Adipocyte (in vitro differentiated cells): ENCODE measurements at regions not wholly inside any gene's neighbourhood (a gene's known extent, or its start where the extent isn't known, plus 50 kb on each side); places are given as distances from the start of the nearest gene placed in this dataset.

ENCODE experiments used
- DNase-seq: peaks from one replicate; pipeline ENCODE4 v3.0.0-alpha.2; 2015; ENCODE audit warnings: low read depth
- H3K27me3 ChIP-seq: replicated peaks from 2 replicates; pipeline ENCODE4 v1.7.0; 2013; ENCODE audit warnings: mild to moderate bottlenecking, low read length, moderate library complexity; ENCODE audit not compliant: control insufficient read depth, insufficient read depth
- H3K36me3 ChIP-seq: 2 replicates; pipeline ENCODE4 v1.7.0; 2013; ENCODE audit warnings: low read length, mild to moderate bottlenecking, moderate library complexity; ENCODE audit not compliant: control insufficient read depth, insufficient read depth, severe bottlenecking
- H3K4me1 ChIP-seq: 2 replicates; pipeline ENCODE4 v1.7.0; 2013; ENCODE audit warnings: mild to moderate bottlenecking, low read length, moderate library complexity; ENCODE audit not compliant: control insufficient read depth, insufficient read depth
- H3K4me3 ChIP-seq: 2 replicates; pipeline ENCODE4 v1.7.0; 2013; ENCODE audit warnings: mild to moderate bottlenecking, low read length, moderate library complexity
- H3K9ac ChIP-seq: 2 replicates; pipeline ENCODE4 v1.7.0; 2013; ENCODE audit warnings: mild to moderate bottlenecking, low read length, moderate library complexity
- H3K9me3 ChIP-seq: 2 replicates; pipeline ENCODE4 v1.7.0; 2013; ENCODE audit warnings: mild to moderate bottlenecking, low read length, moderate library complexity; ENCODE audit not compliant: control insufficient read depth

GRCh38 chr18:45286431-45286830, 328.8 kb upstream of the SLC14A2 start:
- no peak for DNase-seq
- Histone ChIP-seq H3K9ac (no peak overlapping the region), H3K36me3 (no peaks in the 10 kb centered on the region), H3K4me3 (no peak overlapping the region), H3K27me3 (no peaks in the 10 kb centered on the region), H3K9me3 (no peaks in the 10 kb centered on the region), H3K4me1 (no peaks in the 10 kb centered on the region)

- H3K4me1 ChIP-seq: no peaks in the 10 kb centered on the region
- H3K4me3 ChIP-seq: no peak overlapping the region
- H3K9ac ChIP-seq: no peak overlapping the region
- H3K9me3 ChIP-seq: no peaks in the 10 kb centered on the region
- H3K27me3 ChIP-seq: no peaks in the 10 kb centered on the region
- H3K36me3 ChIP-seq: no peaks in the 10 kb centered on the region
- no peak for DNase-seq
Measured at GRCh38 chr18:45287531-45287930, 327.7 kb upstream of the SLC14A2 start.

- no peaks in the 10 kb centered on the region for H3K9me3 ChIP-seq
- no peak overlapping the region for H3K9ac ChIP-seq
- H3K36me3 ChIP-seq: no peaks in the 10 kb centered on the region
- no peaks in the 10 kb centered on the region for H3K27me3 ChIP-seq
- no peaks in the 10 kb centered on the region for H3K4me1 ChIP-seq
- no peak for DNase-seq
- no peak overlapping the region for H3K4me3 ChIP-seq
Measured at GRCh38 chr18:45290364-45290763, 324.9 kb upstream of the SLC14A2 start.

- H3K9ac ChIP-seq: no peak overlapping the region
- no peaks in the 10 kb centered on the region for H3K36me3 ChIP-seq
- H3K27me3 ChIP-seq: peaks cover 5% of the 10 kb centered on the region
- H3K9me3 ChIP-seq: no peaks in the 10 kb centered on the region
- peak; percentile 25 for DNase-seq
- no peaks in the 10 kb centered on the region for H3K4me1 ChIP-seq
- no peak overlapping the region for H3K4me3 ChIP-seq
Measured at GRCh38 chr18:45291621-45292615, 323.4 kb upstream of the SLC14A2 start.

- Histone ChIP-seq H3K36me3 (no peaks in the 10 kb centered on the region), H3K9me3 (no peaks in the 10 kb centered on the region), H3K9ac (no peak overlapping the region), H3K4me1 (no peaks in the 10 kb centered on the region), H3K27me3 (peaks cover 5% of the 10 kb centered on the region), H3K4me3 (no peak overlapping the region)
- DNase-seq: no peak
Measured at GRCh38 chr18:45295388-45295787, 319.9 kb upstream of the SLC14A2 start.

GRCh38 chr18:45298986-45299385, 316.3 kb upstream of the SLC14A2 start:
- Histone ChIP-seq H3K4me1 (no peaks in the 10 kb centered on the region), H3K4me3 (no peak overlapping the region), H3K9ac (no peak overlapping the region), H3K27me3 (peaks cover 5% of the 10 kb centered on the region), H3K36me3 (no peaks in the 10 kb centered on the region), H3K9me3 (no peaks in the 10 kb centered on the region)
- DNase-seq: no peak

GRCh38 chr18:45303026-45303425, 312.2 kb upstream of the SLC14A2 start:
- Histone ChIP-seq H3K36me3 (no peaks in the 10 kb centered on the region), H3K4me1 (no peaks in the 10 kb centered on the region), H3K9me3 (no peaks in the 10 kb centered on the region), H3K9ac (no peak overlapping the region), H3K4me3 (no peak overlapping the region), H3K27me3 (no peaks in the 10 kb centered on the region)
- no peak for DNase-seq

- peaks cover 6% of the 10 kb centered on the region for H3K27me3 ChIP-seq
- no peaks in the 10 kb centered on the region for H3K4me1 ChIP-seq
- no peak overlapping the region for H3K9ac ChIP-seq
- no peaks in the 10 kb centered on the region for H3K9me3 ChIP-seq
- no peaks in the 10 kb centered on the region for H3K36me3 ChIP-seq
- no peak overlapping the region for H3K4me3 ChIP-seq
- no peak for DNase-seq
Measured at GRCh38 chr18:45304558-45304957, 310.7 kb upstream of the SLC14A2 start.

- H3K9ac ChIP-seq: no peak overlapping the region
- H3K4me3 ChIP-seq: no peak overlapping the region
- H3K27me3 ChIP-seq: peaks cover 12% of the 10 kb centered on the region
- H3K36me3 ChIP-seq: no peaks in the 10 kb centered on the region
- no peak for DNase-seq
- H3K9me3 ChIP-seq: no peaks in the 10 kb centered on the region
- no peaks in the 10 kb centered on the region for H3K4me1 ChIP-seq
Measured at GRCh38 chr18:45312555-45313126, 302.6 kb upstream of the SLC14A2 start.

GRCh38 chr18:45316127-45316526, 299.1 kb upstream of the SLC14A2 start:
- H3K4me1 ChIP-seq: peaks cover 10% of the 10 kb centered on the region
- no peak for DNase-seq

GRCh38 chr18:45317948-45318640, 297.2 kb upstream of the SLC14A2 start:
- Histone ChIP-seq H3K9me3 (no peaks in the 10 kb centered on the region), H3K4me1 (peaks cover 26% of the 10 kb centered on the region), H3K9ac (no peak overlapping the region), H3K4me3 (no peak overlapping the region), H3K27me3 (peaks cover 6% of the 10 kb centered on the region), H3K36me3 (no peaks in the 10 kb centered on the region)
- DNase-seq: no peak

More at GRCh38 chr18:45316127-45316526, 299.1 kb upstream of the SLC14A2 start:
- Histone ChIP-seq H3K4me3 (no peak overlapping the region), H3K9me3 (no peaks in the 10 kb centered on the region), H3K27me3 (peaks cover 6% of the 10 kb centered on the region), H3K36me3 (no peaks in the 10 kb centered on the region), H3K9ac (no peak overlapping the region)
